ENCODE measurements at regions not wholly inside any gene's neighbourhood (a gene's known extent, or its start where the extent isn't known, plus 50 kb on each side); places are given as distances from the start of the nearest gene placed in this dataset.
"Not testable (repeated sequence)": the region's sequence is repeated elsewhere in the genome, so short reads cannot be mapped to it uniquely, and the experiment has no call there.

DNA sequence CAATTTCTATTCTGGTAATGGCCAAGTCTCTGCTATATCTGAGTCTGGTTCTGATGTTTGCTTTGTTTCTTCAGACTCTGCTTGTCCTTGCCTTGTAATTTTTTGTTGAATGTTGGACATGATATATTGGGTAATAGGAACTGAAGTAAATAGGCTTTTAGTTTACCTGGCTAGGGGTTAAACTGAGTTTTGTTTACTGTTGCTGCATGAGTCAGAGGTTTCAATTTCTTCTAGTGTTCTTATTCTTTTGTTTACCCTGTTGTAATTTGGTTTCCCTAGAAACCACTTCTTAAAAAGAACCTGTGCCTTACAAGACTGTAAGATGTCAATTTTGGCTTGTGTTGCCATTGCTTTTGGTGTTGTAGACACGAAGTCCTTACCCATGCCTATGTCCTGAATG lies 285.0 kb upstream of the KCNH7 start:
- no peak for TF ChIP-seq CTCF (IDR thresholded peaks at IDR 0.05)
- Histone ChIP-seq H3K9me3 (no peaks in the 10 kb centered on the region), H3K27ac (no peak overlapping the region), H3K4me3 (no peak overlapping the region), H3K36me3 (no peaks in the 10 kb centered on the region), H3K4me1 (ENCODE audit: control insufficient read depth in 1 of 2, low read depth in 2 of 2) (no peaks in the 10 kb centered on the region), H3K27me3 (replicated peaks; ENCODE audit: insufficient read depth) (no peaks in the 10 kb centered on the region)
- ATAC-seq (ENCODE audit: insufficient number of reproducible peaks, low FRiP score, low read depth) (no peak), DNase-seq (ENCODE audit: low spot score) (no peak)

DNA sequence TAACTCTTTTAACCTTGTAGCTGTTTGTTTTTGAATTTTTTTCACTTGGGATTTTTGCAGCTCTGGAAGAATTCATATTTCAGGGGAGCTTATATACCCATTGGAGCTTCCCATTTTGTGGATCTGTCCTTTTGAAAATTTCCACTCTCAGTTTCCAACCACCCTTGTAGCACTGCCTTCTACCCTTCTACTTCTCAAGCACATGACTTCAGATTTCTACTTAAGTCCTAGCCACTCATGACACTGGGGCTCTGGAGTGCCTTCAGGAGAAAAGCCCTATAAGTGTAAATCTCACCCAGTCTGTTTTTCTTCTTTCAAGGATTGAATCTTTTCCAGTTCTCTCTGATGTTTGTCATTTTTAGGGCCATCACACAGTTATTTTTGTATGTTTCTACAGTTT lies 283.7 kb upstream of the KCNH7 start:
- no peaks in the 10 kb centered on the region for H3K27me3 ChIP-seq (replicated peaks; ENCODE audit: insufficient read depth)
- H3K9me3 ChIP-seq: no peaks in the 10 kb centered on the region
- H3K36me3 ChIP-seq: no peaks in the 10 kb centered on the region
- H3K4me3 ChIP-seq: no peak overlapping the region
- DNase-seq (ENCODE audit: low spot score): no peak
- no peaks in the 10 kb centered on the region for H3K4me1 ChIP-seq (ENCODE audit: control insufficient read depth in 1 of 2, low read depth in 2 of 2)
- no peak for ATAC-seq (ENCODE audit: insufficient number of reproducible peaks, low FRiP score, low read depth)
- no peak overlapping the region for H3K27ac ChIP-seq
- no peak for TF ChIP-seq CTCF (IDR thresholded peaks at IDR 0.05)

GRCh38 chr2:163121483-163121882 lies 282.9 kb upstream of the KCNH7 start:
- no peak for ATAC-seq (ENCODE audit: insufficient number of reproducible peaks, low FRiP score, low read depth)

DNA sequence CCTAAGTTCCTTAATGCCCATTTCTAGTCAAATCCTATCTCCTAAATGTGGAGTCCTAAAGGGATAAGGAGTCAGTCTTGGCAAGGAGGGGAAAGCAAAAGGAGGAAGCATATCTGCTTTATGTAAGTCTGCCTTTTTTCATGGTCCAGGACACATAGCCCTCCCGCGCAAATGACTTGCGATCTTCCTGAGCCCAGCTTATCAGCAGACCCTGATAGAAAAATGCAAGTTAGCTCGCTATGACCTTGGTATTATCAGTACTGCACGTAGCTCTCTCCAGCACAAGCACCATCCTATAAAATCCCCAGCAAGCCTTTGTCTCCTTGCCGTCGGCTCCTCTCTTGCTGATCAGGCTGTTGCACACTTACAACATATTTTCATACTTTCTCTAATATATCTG lies 281.4 kb upstream of the KCNH7 start:
- ATAC-seq (ENCODE audit: insufficient number of reproducible peaks, low FRiP score, low read depth) (no peak), DNase-seq (ENCODE audit: low spot score) (no peak)
- no peaks in the 10 kb centered on the region for H3K36me3 ChIP-seq
- no peak overlapping the region for H3K27ac ChIP-seq
- TF ChIP-seq CTCF (IDR thresholded peaks at IDR 0.05): no peak
- no peaks in the 10 kb centered on the region for H3K27me3 ChIP-seq (replicated peaks; ENCODE audit: insufficient read depth)
- H3K4me1 ChIP-seq (ENCODE audit: control insufficient read depth in 1 of 2, low read depth in 2 of 2): no peaks in the 10 kb centered on the region
- no peak overlapping the region for H3K4me3 ChIP-seq
- H3K9me3 ChIP-seq: no peaks in the 10 kb centered on the region

More at GRCh38 chr2:163121483-163121882, 282.9 kb upstream of the KCNH7 start:
- H3K4me1 ChIP-seq (ENCODE audit: control insufficient read depth in 1 of 2, low read depth in 2 of 2): no peaks in the 10 kb centered on the region
- no peak overlapping the region for H3K27ac ChIP-seq
- H3K27me3 ChIP-seq (replicated peaks; ENCODE audit: insufficient read depth): no peaks in the 10 kb centered on the region
- no peak overlapping the region for H3K4me3 ChIP-seq
- no peaks in the 10 kb centered on the region for H3K36me3 ChIP-seq
- no peak for DNase-seq (ENCODE audit: low spot score)
- TF ChIP-seq CTCF (IDR thresholded peaks at IDR 0.05): no peak
- H3K9me3 ChIP-seq: no peaks in the 10 kb centered on the region

DNA sequence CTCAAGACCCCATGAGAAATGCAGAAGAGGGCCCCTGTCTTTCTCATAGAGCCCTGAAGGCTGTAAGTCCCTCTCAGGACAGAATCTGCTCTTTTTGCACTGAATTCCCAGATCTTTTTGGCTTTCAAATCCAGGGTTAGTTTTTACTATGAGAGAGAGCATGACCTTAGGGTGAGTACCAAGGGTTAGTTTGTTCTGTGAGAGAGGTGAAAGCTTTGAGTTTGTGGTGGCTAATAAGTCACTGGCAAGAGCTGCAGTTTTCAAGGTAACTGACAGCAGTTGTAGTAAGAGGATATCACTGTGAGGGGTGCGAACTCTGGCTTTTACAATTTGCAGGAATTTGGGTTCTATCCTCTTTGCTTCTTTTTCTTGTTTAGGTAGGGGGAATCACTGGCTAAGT lies 248.4 kb upstream of the KCNH7 start:
- no peak for DNase-seq (ENCODE audit: low spot score)
- Histone ChIP-seq H3K4me1 (ENCODE audit: control insufficient read depth in 1 of 2, low read depth in 2 of 2) (no peaks in the 10 kb centered on the region), H3K27me3 (replicated peaks; ENCODE audit: insufficient read depth) (no peaks in the 10 kb centered on the region), H3K9me3 (no peaks in the 10 kb centered on the region), H3K4me3 (no peak overlapping the region), H3K36me3 (no peaks in the 10 kb centered on the region), H3K27ac (no peak overlapping the region)
- ATAC-seq (ENCODE audit: insufficient number of reproducible peaks, low FRiP score, low read depth): no peak
- no peak for TF ChIP-seq CTCF (IDR thresholded peaks at IDR 0.05)

DNA sequence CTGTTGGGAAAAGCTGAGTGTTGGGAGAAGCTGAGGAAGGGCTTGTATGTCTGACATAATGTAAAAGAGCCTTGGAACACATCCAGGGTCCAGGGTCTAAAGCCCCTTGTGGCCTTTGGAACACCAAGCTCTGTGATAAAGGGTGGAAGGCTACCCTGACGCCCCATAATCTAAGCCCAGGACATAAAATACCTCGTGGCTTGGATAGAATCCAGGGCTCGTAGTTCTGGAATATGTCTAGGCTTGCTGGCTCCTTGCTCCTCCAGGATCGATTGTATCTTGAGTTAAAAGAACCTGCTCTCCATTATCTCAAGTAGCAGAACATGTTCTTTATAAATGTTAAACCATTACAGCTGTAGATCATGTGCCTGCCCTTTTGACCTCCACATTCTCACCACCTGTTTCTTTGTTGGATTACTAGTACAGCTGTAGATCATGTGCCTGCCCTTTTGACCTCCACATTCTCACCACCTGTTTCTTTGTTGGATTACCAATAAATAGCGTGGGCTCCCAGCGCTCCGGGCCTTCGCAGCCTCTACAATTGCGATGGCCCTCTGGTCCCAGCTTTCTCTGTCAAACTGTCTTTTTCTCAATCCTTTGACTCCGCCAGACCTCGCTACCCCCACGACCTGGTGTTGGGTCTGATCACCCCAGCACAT lies 246.9 kb upstream of the KCNH7 start:
- not testable (repeated sequence) for DNase-seq (ENCODE audit: low spot score); ATAC-seq (ENCODE audit: insufficient number of reproducible peaks, low FRiP score, low read depth); H3K9me3 ChIP-seq; H3K4me1 ChIP-seq (ENCODE audit: control insufficient read depth in 1 of 2, low read depth in 2 of 2); H3K36me3 ChIP-seq; H3K27ac ChIP-seq; H3K27me3 ChIP-seq (replicated peaks; ENCODE audit: insufficient read depth); H3K4me3 ChIP-seq

Data from thoracic aorta (tissue), 2 donors.